ENCODE measurements at regions not wholly inside any gene's neighbourhood (a gene's known extent, or its start where the extent isn't known, plus 50 kb on each side); places are given as distances from the start of the nearest gene placed in this dataset.
"Not testable (repeated sequence)": the region's sequence is repeated elsewhere in the genome, so short reads cannot be mapped to it uniquely, and the experiment has no call there.

DNA sequence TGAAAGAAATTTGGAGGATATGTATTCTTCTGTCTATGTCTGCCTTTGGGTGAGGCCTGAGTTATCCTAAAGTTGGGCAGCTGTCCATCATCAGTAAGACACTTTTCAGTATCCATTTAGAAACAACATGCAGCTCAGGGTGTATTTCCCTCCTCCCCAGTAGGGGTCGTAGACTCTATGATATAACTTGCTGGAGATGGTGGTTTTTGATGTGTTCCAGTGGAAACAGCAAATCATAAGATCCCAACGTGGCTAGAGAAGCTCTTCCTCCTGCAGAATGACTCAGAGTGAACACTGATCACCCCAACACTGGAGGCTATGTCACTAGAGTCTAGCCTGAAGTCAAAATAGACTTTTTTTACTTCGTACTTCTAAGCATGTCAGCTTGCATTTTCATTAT is 331.6 kb upstream of the STXBP6 start:
- TF ChIP-seq, protein P1, sequence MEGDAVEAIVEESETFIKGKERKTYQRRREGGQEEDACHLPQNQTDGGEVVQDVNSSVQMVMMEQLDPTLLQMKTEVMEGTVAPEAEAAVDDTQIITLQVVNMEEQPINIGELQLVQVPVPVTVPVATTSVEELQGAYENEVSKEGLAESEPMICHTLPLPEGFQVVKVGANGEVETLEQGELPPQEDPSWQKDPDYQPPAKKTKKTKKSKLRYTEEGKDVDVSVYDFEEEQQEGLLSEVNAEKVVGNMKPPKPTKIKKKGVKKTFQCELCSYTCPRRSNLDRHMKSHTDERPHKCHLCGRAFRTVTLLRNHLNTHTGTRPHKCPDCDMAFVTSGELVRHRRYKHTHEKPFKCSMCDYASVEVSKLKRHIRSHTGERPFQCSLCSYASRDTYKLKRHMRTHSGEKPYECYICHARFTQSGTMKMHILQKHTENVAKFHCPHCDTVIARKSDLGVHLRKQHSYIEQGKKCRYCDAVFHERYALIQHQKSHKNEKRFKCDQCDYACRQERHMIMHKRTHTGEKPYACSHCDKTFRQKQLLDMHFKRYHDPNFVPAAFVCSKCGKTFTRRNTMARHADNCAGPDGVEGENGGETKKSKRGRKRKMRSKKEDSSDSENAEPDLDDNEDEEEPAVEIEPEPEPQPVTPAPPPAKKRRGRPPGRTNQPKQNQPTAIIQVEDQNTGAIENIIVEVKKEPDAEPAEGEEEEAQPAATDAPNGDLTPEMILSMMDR (IDR thresholded peaks at IDR 0.05): peak; percentile 44
- no peak overlapping the region for H3K27ac ChIP-seq
- H3K9me3 ChIP-seq (ENCODE audit: control insufficient read depth, low read length): no peaks in the 10 kb centered on the region
- H3K9ac ChIP-seq: no peak overlapping the region
- H3K36me3 ChIP-seq (ENCODE audit: control insufficient read depth, insufficient read depth, low read length): no peaks in the 10 kb centered on the region
- no peaks in the 10 kb centered on the region for H3K4me1 ChIP-seq
- no peak overlapping the region for H3K4me3 ChIP-seq (ENCODE audit: low read depth, low read length)
- no peaks in the 10 kb centered on the region for H3K79me2 ChIP-seq
- no peaks in the 10 kb centered on the region for H3K27me3 ChIP-seq (ENCODE audit: control insufficient read depth, insufficient read depth, low read length)
- no peak overlapping the region for H3K4me2 ChIP-seq (ENCODE audit: low read length)
- no peak overlapping the region for H2AFZ ChIP-seq

DNA sequence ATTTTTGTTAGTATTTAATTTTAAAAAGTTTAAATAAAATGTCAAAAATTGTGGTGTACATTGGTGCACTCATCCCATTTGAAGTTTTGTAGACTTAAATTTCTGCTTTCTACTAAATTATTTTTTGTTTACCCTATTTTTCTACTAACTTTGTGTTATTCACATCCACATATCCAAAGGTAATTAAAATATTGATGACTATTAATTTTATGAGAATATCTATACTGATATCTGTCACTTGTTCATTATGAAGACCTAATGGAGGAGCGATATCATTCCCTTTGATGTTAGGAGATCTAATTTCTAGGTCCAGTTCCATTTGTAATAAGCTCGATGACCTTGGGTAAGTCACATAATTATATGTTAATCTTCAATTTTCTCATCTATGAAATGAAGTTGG is 325.7 kb upstream of the STXBP6 start:
- Histone ChIP-seq H3K9ac (no peak overlapping the region), H3K9me3 (ENCODE audit: control insufficient read depth, low read length) (no peaks in the 10 kb centered on the region), H3K4me1 (peaks cover 6% of the 10 kb centered on the region), H3K4me3 (ENCODE audit: low read depth, low read length) (no peak overlapping the region), H2AFZ (no peak overlapping the region), H3K27ac (no peak overlapping the region), H3K79me2 (no peaks in the 10 kb centered on the region), H3K27me3 (ENCODE audit: control insufficient read depth, insufficient read depth, low read length) (no peaks in the 10 kb centered on the region), H3K36me3 (ENCODE audit: control insufficient read depth, insufficient read depth, low read length) (no peaks in the 10 kb centered on the region), H3K4me2 (ENCODE audit: low read length) (no peak overlapping the region)
- TF ChIP-seq, protein P1 (IDR thresholded peaks at IDR 0.05): no peak

DNA sequence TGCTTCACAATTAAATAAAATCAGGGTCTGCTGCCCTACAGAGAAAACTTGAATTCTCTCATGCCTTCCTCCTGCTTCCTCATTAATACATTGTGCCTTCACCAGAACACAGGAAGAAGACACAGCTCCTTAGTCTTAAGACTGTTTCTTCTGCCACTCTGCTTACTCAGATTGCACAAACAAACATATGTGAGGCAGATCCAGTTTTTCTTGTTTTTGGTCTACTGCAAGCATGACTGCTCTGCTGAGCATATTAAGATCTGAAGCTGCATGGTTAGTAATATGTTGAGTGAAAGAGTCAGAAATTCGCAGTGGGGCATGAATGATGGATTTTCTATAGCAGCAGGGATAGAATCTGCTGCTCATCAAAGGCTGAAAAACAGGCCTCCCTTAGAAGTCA is 321.1 kb upstream of the STXBP6 start:
- Histone ChIP-seq H3K4me2 (ENCODE audit: low read length) (peak overlapping the region; percentile 38), H2AFZ (peak overlapping the region; percentile 26), H3K4me3 (ENCODE audit: low read depth, low read length) (peak overlapping the region; percentile 32), H3K27me3 (ENCODE audit: control insufficient read depth, insufficient read depth, low read length) (no peaks in the 10 kb centered on the region), H3K36me3 (ENCODE audit: control insufficient read depth, insufficient read depth, low read length) (no peaks in the 10 kb centered on the region), H3K27ac (peak overlapping the region; percentile 64), H3K9me3 (ENCODE audit: control insufficient read depth, low read length) (no peaks in the 10 kb centered on the region), H3K4me1 (peaks cover 12% of the 10 kb centered on the region), H3K9ac (no peak overlapping the region), H3K79me2 (no peaks in the 10 kb centered on the region)
- TF ChIP-seq, protein P1 (IDR thresholded peaks at IDR 0.05): no peak

DNA sequence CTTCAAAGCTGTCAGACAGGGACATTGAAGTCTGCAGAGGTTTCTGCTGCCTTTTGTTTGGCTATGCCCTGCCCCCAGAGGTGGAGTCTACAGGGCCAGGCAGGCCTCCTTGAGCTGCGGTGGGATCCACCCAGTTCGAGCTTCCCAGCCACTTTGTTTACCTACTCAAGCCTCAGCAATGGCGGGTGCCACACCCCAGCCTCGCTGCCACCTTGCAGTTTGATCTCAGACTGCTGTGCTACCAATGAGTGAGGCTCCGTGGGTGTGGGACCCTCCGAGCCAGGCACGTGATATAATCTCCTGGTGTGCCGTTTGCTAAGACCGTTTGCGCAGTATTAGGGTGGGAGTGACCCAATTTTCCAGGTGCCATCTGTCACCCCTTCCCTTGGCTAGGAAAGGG is 320.1 kb upstream of the STXBP6 start:
- not testable (repeated sequence) for H3K9ac ChIP-seq, H3K27ac ChIP-seq

DNA sequence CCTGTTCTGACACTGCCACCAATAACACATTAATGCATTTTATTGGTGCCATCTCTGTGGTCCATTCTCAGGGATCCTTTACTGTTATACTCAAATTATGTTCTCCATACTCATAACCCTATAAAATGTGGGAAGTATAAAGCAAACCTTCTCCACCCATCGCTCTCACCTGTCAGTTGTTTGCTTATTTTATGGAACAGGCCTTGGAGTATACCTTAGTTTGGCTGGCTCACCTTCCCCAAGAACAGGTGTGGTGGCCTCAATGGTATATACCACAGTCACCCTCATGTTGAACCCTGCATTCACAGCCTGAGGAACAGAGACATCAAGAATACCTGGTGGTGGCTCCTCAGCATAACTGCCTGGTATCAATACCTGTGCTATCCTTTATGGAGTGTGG is 308.4 kb upstream of the STXBP6 start:
- Histone ChIP-seq H2AFZ (no peak overlapping the region), H3K27me3 (ENCODE audit: control insufficient read depth, insufficient read depth, low read length) (no peaks in the 10 kb centered on the region), H3K4me2 (ENCODE audit: low read length) (no peak overlapping the region), H3K4me3 (ENCODE audit: low read depth, low read length) (no peak overlapping the region), H3K27ac (no peak overlapping the region), H3K36me3 (ENCODE audit: control insufficient read depth, insufficient read depth, low read length) (no peaks in the 10 kb centered on the region), H3K9ac (no peak overlapping the region), H3K9me3 (ENCODE audit: control insufficient read depth, low read length) (no peaks in the 10 kb centered on the region), H3K4me1 (no peaks in the 10 kb centered on the region), H3K79me2 (no peaks in the 10 kb centered on the region)
- TF ChIP-seq, protein P1 (IDR thresholded peaks at IDR 0.05): no peak

More for the DNA sequence above, 320.1 kb upstream of the STXBP6 start:
- not testable (repeated sequence) for H3K27me3 ChIP-seq (ENCODE audit: control insufficient read depth, insufficient read depth, low read length); H3K36me3 ChIP-seq (ENCODE audit: control insufficient read depth, insufficient read depth, low read length); H2AFZ ChIP-seq; H3K4me2 ChIP-seq (ENCODE audit: low read length); H3K79me2 ChIP-seq; H3K4me3 ChIP-seq (ENCODE audit: low read depth, low read length); H3K9me3 ChIP-seq (ENCODE audit: control insufficient read depth, low read length)
- peaks cover 12% of the 10 kb centered on the region for H3K4me1 ChIP-seq

Data from parathyroid adenoma (tissue), 2 donors.